ENCODE measurements at regions not wholly inside any gene's neighbourhood (a gene's known extent, or its start where the extent isn't known, plus 50 kb on each side); places are given as distances from the start of the nearest gene placed in this dataset.

DNA sequence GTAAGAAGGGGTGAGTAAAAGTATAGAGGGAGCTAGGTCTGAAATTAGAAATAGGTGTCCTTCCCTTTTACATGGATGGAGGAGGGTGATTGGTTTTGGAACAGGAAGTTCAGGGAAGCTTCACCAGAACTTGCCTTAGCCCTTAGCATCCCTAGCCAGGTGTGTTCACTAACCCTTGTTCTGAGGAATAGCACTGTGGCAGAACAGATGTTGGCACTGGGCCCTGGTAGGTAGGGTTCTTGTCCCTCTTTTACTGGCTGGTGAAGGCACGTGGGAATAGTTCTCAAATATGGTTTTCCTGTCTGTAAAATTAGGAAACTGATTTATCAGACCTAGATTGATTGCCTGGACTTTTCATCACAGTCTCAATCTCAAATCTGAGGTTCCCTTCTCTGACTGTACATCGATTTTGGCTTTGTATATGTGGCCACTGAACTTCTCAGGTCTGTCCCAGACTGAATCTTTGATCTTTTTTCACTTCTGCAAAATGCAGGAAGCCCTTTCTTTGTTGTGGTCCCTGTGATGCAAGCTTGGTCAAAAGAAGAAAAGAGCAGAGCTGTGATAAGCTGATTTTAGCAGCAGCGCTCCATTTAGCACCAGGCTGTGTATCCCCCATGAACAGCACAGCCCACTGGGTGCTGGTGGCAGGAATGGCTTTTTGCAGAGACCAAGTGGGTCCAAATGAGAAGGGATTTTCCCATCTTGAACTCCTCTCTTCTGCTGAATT is 86.2 kb upstream of the HTR2A start:
- DNase-seq (ENCODE audit: low spot score), result no peak

DNA sequence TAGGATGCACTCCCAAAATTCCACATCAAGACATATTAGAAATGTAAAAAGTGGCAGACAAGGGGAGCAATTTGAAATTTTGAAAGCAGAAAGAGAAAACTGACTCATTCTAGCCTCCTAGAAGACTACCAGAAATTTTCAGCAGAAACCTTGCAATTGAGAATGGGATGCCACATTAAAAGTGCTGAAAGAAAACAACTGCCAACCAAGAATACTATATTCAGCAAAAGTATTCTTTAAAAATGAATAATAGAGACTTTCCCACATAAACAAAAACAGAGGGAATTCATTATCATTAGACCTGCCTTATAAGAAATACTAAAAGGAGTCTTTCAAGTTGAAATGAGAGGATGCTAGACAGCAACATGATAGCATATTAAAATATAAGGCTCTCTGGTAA is 78.3 kb upstream of the HTR2A start:
- no peak for DNase-seq (ENCODE audit: low spot score)

GRCh38 chr13:46968450-46968849 is 71.6 kb upstream of the HTR2A start:
- no peak for DNase-seq (ENCODE audit: low spot score)

GRCh38 chr13:46964789-46965527 is 68.1 kb upstream of the HTR2A start:
- no peak for DNase-seq (ENCODE audit: low spot score)

- DNase-seq (ENCODE audit: low spot score), result no peak
These were observed 67.1 kb upstream of the HTR2A start for GRCh38 chr13:46963904-46964303.

- no peak for DNase-seq (ENCODE audit: low spot score)
These were observed 65.6 kb upstream of the HTR2A start for GRCh38 chr13:46962281-46962941.

GRCh38 chr13:46961719-46962118 is 64.9 kb upstream of the HTR2A start:
- no peak for DNase-seq (ENCODE audit: low spot score)

DNA sequence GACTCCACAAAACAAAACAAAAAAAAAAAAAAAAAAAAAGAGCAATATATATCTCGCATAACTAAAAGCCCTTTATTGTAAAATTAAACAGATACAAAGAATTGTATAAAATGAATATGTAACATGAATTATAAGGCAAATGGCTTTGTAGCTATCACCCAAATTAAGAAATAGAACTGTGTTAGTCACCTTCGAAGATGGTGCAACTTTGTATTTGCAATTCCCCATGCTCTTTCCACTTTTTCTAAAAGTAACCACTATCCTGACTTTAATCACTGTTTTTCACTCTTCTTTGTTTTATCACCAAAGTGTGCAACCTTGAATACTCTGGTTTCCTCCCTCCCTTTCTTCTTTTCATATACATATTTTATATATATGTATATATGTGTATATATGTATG is 57.1 kb upstream of the HTR2A start:
- no peak for DNase-seq (ENCODE audit: low spot score)

GRCh38 chr13:46953331-46953730 is 56.5 kb upstream of the HTR2A start:
- no peak for DNase-seq (ENCODE audit: low spot score)

GRCh38 chr13:46951516-46951915 is 54.7 kb upstream of the HTR2A start:
- peak; percentile 15 for DNase-seq (ENCODE audit: low spot score)

- no peak for DNase-seq (ENCODE audit: low spot score)
These were observed 52.4 kb upstream of the HTR2A start for GRCh38 chr13:46949211-46949610.

DNA sequence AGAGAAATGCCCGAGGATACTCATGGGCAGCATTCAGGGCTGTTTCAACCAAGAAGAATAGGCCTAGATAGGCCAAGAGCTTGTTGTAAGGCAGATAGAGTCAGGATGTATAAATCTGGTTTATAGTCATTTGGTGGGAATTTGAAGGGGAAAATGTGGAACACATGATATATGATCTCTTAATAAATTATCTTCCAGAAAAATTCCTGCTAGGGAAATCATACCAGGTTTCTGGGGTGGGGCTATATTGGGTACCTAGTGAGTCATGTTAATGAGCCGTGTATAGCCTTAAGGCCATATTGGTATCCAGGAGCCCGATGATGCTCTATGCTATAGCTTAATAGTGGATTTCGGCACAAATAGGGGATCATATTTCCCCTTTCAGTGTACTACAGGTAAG is 51.5 kb upstream of the HTR2A start:
- no peak for DNase-seq (ENCODE audit: low spot score)

GRCh38 chr13:46947425-46948191 is 50.8 kb upstream of the HTR2A start:
- no peak for DNase-seq (ENCODE audit: low spot score)
